GM12875 (cell line): ENCODE measurements at regions not wholly inside any gene's neighbourhood (a gene's known extent, or its start where the extent isn't known, plus 50 kb on each side); places are given as distances from the start of the nearest gene placed in this dataset.

ENCODE experiments used
- H3K4me3 ChIP-seq: one replicate; pipeline ENCODE4 v1.5.1; 2011; ENCODE audit warnings: low read depth, low read length, control low read depth
- CTCF ChIP-seq: IDR thresholded peaks from 2 replicates; pipeline ENCODE4 v1.5.1; 2011; ENCODE audit warnings: low read depth, mild to moderate bottlenecking, control low read depth, inconsistent platforms, low read length, moderate library complexity, borderline replicate concordance; ENCODE audit not compliant: insufficient read depth

- TF ChIP-seq CTCF: no peak
- no peak overlapping the region for H3K4me3 ChIP-seq
Observed at GRCh38 chr16:72302332-72302731, 130.4 kb upstream of the PMFBP1 start.

- no peak overlapping the region for H3K4me3 ChIP-seq
- no peak for TF ChIP-seq CTCF
Observed at GRCh38 chr16:72301523-72302236, 129.7 kb upstream of the PMFBP1 start.

- no peak overlapping the region for H3K4me3 ChIP-seq
- TF ChIP-seq CTCF: no peak
Observed at GRCh38 chr16:72300892-72301291, 128.9 kb upstream of the PMFBP1 start.

GRCh38 chr16:72299684-72300243, 127.8 kb upstream of the PMFBP1 start:
- no peak for TF ChIP-seq CTCF
- H3K4me3 ChIP-seq: no peak overlapping the region

- no peak overlapping the region for H3K4me3 ChIP-seq
- no peak for TF ChIP-seq CTCF
Observed at GRCh38 chr16:72298961-72299360, 127.0 kb upstream of the PMFBP1 start.

- TF ChIP-seq CTCF: no peak
- H3K4me3 ChIP-seq: no peak overlapping the region
Observed at GRCh38 chr16:72295914-72296313, 124.0 kb upstream of the PMFBP1 start.

- H3K4me3 ChIP-seq: no peak overlapping the region
Observed at GRCh38 chr16:72291531-72291981, 119.6 kb upstream of the PMFBP1 start.

More at GRCh38 chr16:72291531-72291981, 119.6 kb upstream of the PMFBP1 start:
- no peak for TF ChIP-seq CTCF
